ENCODE measurements at regions not wholly inside any gene's neighbourhood (a gene's known extent, or its start where the extent isn't known, plus 50 kb on each side); places are given as distances from the start of the nearest gene placed in this dataset.

- DNase-seq = no peak
Measured at GRCh38 chr21:22044431-22044830, 1046.2 kb downstream of the NCAM2 start.

GRCh38 chr21:22046576-22046975, 1048.4 kb downstream of the NCAM2 start:
- no peak for DNase-seq

- no peak for DNase-seq
Measured at GRCh38 chr21:22056904-22057303, 1058.7 kb downstream of the NCAM2 start.

- no peak for DNase-seq
Measured at GRCh38 chr21:22062472-22063139, 1064.4 kb downstream of the NCAM2 start.

- DNase-seq = no peak
Measured at GRCh38 chr21:22063140-22063539, 1064.9 kb downstream of the NCAM2 start.

GRCh38 chr21:22076471-22076870, 1078.3 kb downstream of the NCAM2 start:
- DNase-seq = no peak

- no peak for DNase-seq
Measured at GRCh38 chr21:22083899-22084298, 1085.7 kb downstream of the NCAM2 start.

GRCh38 chr21:22096314-22096713, 1098.1 kb downstream of the NCAM2 start:
- no peak for DNase-seq

GRCh38 chr21:22106720-22107410, 1108.7 kb downstream of the NCAM2 start:
- no peak for DNase-seq

GRCh38 chr21:22115746-22116145, 1117.5 kb downstream of the NCAM2 start:
- DNase-seq = no peak

GRCh38 chr21:22120616-22121266, 1122.5 kb downstream of the NCAM2 start:
- DNase-seq = no peak

GRCh38 chr21:22125581-22125980, 1127.4 kb downstream of the NCAM2 start:
- DNase-seq = no peak

- DNase-seq = no peak
Measured at GRCh38 chr21:22128671-22129070, 1130.5 kb downstream of the NCAM2 start.

- DNase-seq = no peak
Measured at GRCh38 chr21:22132358-22133071, 1134.3 kb downstream of the NCAM2 start.

GRCh38 chr21:22136740-22137139, 1138.5 kb downstream of the NCAM2 start:
- DNase-seq = no peak

- no peak for DNase-seq
Measured at GRCh38 chr21:22138297-22139016, 1140.2 kb downstream of the NCAM2 start.

- no peak for DNase-seq
Measured at GRCh38 chr21:22145545-22145944, 1147.3 kb downstream of the NCAM2 start.

- no peak for DNase-seq
Measured at GRCh38 chr21:22154579-22155274, 1156.5 kb downstream of the NCAM2 start.

GRCh38 chr21:22164912-22165311, 1166.7 kb downstream of the NCAM2 start:
- no peak for DNase-seq

GRCh38 chr21:22174746-22175145, 1176.5 kb downstream of the NCAM2 start:
- DNase-seq = no peak

- DNase-seq = no peak
Measured at GRCh38 chr21:22189278-22189677, 1191.1 kb downstream of the NCAM2 start.

GRCh38 chr21:22191581-22191980, 1193.4 kb downstream of the NCAM2 start:
- no peak for DNase-seq

All from NCI-H524 treated with DMSO at 0.1 percent for 48 hours (cell line).